Skin of body (tissue), 1 donor: ENCODE measurements at regions not wholly inside any gene's neighbourhood (a gene's known extent, or its start where the extent isn't known, plus 50 kb on each side); places are given as distances from the start of the nearest gene placed in this dataset.

ENCODE experiments used
- DNase-seq: peaks from one replicate; lab custom pipeline; 2025; lab: John Stamatoyannopoulos, UW

- no peak for DNase-seq
These were observed 214.7 kb upstream of the PDE10A start for GRCh38 chr6:165877773-165878172.

- DNase-seq, result no peak
These were observed 214.2 kb upstream of the PDE10A start for GRCh38 chr6:165877192-165877591.

GRCh38 chr6:165876588-165876987, 213.5 kb upstream of the PDE10A start:
- peak; percentile 94 for DNase-seq

- DNase-seq, result no peak
These were observed 212.9 kb upstream of the PDE10A start for GRCh38 chr6:165875946-165876345.

GRCh38 chr6:165873976-165874375, 210.9 kb upstream of the PDE10A start:
- DNase-seq, result no peak

GRCh38 chr6:165872811-165873210, 209.8 kb upstream of the PDE10A start:
- no peak for DNase-seq

- no peak for DNase-seq
These were observed 209.3 kb upstream of the PDE10A start for GRCh38 chr6:165872311-165872710.

- no peak for DNase-seq
These were observed 208.5 kb upstream of the PDE10A start for GRCh38 chr6:165871571-165871970.

- no peak for DNase-seq
These were observed 206.5 kb upstream of the PDE10A start for GRCh38 chr6:165869526-165869925.

- DNase-seq, result no peak
These were observed 201.9 kb upstream of the PDE10A start for GRCh38 chr6:165864925-165865324.

- no peak for DNase-seq
These were observed 201.2 kb upstream of the PDE10A start for GRCh38 chr6:165864218-165864617.

GRCh38 chr6:165863801-165864200, 200.8 kb upstream of the PDE10A start:
- DNase-seq, result no peak

- DNase-seq, result no peak
These were observed 199.8 kb upstream of the PDE10A start for GRCh38 chr6:165862813-165863212.

GRCh38 chr6:165861226-165861625, 198.2 kb upstream of the PDE10A start:
- no peak for DNase-seq

GRCh38 chr6:165858586-165858985, 195.5 kb upstream of the PDE10A start:
- DNase-seq, result no peak

GRCh38 chr6:165855856-165856255, 192.8 kb upstream of the PDE10A start:
- DNase-seq, result no peak

GRCh38 chr6:165854863-165855593, 192.0 kb upstream of the PDE10A start:
- DNase-seq, result no peak

- no peak for DNase-seq
These were observed 191.2 kb upstream of the PDE10A start for GRCh38 chr6:165854061-165854862.

GRCh38 chr6:165852676-165853075, 189.6 kb upstream of the PDE10A start:
- no peak for DNase-seq

GRCh38 chr6:165850434-165851019, 187.5 kb upstream of the PDE10A start:
- DNase-seq, result peak; percentile 48

GRCh38 chr6:165849534-165850430, 186.7 kb upstream of the PDE10A start:
- no peak for DNase-seq

GRCh38 chr6:165848086-165848426, 185.0 kb upstream of the PDE10A start:
- DNase-seq, result no peak
